Left ventricle myocardium inferior (tissue), 1 donor: ENCODE measurements at regions not wholly inside any gene's neighbourhood (a gene's known extent, or its start where the extent isn't known, plus 50 kb on each side); places are given as distances from the start of the nearest gene placed in this dataset.

Experiments used
- DNase-seq: peaks from one replicate; pipeline ENCODE4 v3.0.0-alpha.2; 2020
- H3K27ac ChIP-seq: fragments of 200-600 bp; replicated peaks from 2 replicates; pipeline ENCODE4 v1.8.0; 2021
- H3K27me3 ChIP-seq: fragments of 200-600 bp; 2 replicates; pipeline ENCODE4 v1.8.0; 2021; ENCODE audit warnings: low read depth
- H3K36me3 ChIP-seq: fragments of 200-600 bp; 2 replicates; pipeline ENCODE4 v1.8.0; 2021
- H3K4me1 ChIP-seq: fragments of 200-600 bp; 2 replicates; pipeline ENCODE4 v1.8.0; 2021
- H3K4me3 ChIP-seq: fragments of 200-600 bp; 2 replicates; pipeline ENCODE4 v1.8.0; 2021; ENCODE audit warnings: mild to moderate bottlenecking, moderate library complexity
- H3K9me3 ChIP-seq: fragments of 200-600 bp; replicated peaks from 2 replicates; pipeline ENCODE4 v1.8.0; 2021
- intact Hi-C: fragments of 100-400 bp; cut with micrococcal nuclease; formaldehyde crosslinking; loops from one replicate; pipeline ENCODE4 v1.11.0; 2022
- TF ChIP-seq, protein P1 (sequence below): fragments of 200-600 bp; IDR thresholded peaks from 2 replicates; pipeline ENCODE4 v1.8.0; 2021; ENCODE audit warnings: antibody characterized with exemption, mild to moderate bottlenecking, borderline replicate concordance
- donor health status: DM: no; HTN: yes; CAD: no; lungs with severe emphysema.

DNA sequence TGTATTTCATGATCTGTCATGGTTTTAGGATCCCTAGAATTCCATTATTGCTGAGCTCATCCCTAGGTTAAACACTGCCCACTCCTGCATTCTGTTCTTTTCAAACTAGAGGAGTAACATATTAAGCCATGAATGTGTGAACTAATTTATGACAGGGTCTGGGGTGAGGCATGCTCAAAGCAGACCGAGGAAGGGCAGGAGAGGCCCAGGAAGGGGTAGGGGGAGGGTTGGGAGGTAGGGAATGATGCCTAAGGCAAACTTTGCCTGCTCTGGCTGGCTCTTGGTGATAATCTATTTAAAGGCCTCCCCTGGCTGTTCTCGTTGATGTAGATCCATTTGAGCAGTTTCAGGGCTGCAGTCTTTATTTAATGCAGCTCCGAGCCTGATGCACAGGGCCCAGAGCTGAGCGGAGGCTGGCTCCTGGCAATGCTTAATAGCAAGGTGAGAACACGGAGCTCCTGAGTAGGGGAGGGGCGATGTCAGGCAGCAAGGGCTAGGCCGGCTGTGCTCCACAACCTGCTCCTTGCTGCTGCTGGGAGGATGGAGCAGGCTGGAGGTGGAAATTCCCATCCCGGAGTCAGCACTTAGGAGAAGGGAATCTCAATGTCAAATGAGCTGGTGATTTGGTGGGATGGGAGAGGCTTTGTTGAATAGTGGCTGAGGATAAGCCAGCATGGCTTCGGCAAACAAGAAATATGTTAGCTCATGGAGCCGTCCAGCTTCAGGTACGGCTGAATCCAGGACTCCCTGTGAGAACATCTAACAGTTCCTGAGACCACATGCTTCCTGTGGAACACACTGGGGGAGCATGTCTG, 73.2 kb upstream of the UNC5A start:
- no peak overlapping the region for H3K4me3 ChIP-seq
- no peak overlapping the region for H3K27ac ChIP-seq
- TF ChIP-seq, protein P1, sequence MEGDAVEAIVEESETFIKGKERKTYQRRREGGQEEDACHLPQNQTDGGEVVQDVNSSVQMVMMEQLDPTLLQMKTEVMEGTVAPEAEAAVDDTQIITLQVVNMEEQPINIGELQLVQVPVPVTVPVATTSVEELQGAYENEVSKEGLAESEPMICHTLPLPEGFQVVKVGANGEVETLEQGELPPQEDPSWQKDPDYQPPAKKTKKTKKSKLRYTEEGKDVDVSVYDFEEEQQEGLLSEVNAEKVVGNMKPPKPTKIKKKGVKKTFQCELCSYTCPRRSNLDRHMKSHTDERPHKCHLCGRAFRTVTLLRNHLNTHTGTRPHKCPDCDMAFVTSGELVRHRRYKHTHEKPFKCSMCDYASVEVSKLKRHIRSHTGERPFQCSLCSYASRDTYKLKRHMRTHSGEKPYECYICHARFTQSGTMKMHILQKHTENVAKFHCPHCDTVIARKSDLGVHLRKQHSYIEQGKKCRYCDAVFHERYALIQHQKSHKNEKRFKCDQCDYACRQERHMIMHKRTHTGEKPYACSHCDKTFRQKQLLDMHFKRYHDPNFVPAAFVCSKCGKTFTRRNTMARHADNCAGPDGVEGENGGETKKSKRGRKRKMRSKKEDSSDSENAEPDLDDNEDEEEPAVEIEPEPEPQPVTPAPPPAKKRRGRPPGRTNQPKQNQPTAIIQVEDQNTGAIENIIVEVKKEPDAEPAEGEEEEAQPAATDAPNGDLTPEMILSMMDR: no peak
- no peaks in the 10 kb centered on the region for H3K36me3 ChIP-seq
- no peak for DNase-seq
- H3K4me1 ChIP-seq: no peaks in the 10 kb centered on the region
- H3K27me3 ChIP-seq: peaks cover 98% of the 10 kb centered on the region
- H3K9me3 ChIP-seq: no peaks in the 10 kb centered on the region
- intact Hi-C loops: no loop called here

GRCh38 chr5:176737746-176738636, 72.4 kb upstream of the UNC5A start:
- TF ChIP-seq, protein P1: no peak
- Histone ChIP-seq H3K4me3 (no peak overlapping the region), H3K27me3 (peaks cover 98% of the 10 kb centered on the region), H3K4me1 (no peaks in the 10 kb centered on the region), H3K9me3 (no peaks in the 10 kb centered on the region), H3K27ac (no peak overlapping the region), H3K36me3 (no peaks in the 10 kb centered on the region)
- intact Hi-C loops: no loop called here
- no peak for DNase-seq

DNA sequence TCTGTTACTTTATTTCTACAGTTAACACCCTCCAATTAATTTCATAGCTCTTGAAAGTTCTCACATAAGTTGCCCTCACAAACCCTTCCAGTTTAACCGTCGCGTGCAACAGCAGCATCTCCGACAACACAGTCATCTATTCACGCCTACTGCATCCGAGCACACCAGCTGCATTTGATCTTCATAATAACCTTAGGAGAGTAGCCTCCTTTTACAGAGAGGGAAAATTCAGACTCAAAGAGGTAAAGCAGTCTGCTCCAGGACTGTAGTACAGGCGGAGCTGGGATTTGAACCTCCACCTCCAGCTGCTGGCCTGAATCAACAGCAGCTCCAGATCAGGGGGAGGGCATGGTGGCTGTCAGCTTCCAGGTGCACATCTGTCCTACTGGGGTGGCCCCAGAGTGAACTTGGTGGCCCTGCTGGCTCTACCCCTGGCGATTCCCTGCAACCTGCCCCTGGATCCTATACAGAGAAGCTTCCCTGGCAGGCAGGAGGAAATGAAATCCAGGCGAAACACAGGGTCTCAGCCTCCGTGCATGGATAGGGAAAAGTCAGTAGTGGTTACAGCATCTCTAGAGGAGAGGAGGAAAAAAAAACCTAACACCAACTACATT, 71.6 kb upstream of the UNC5A start:
- no peak overlapping the region for H3K4me3 ChIP-seq
- H3K27ac ChIP-seq: no peak overlapping the region
- no peaks in the 10 kb centered on the region for H3K9me3 ChIP-seq
- H3K27me3 ChIP-seq: peaks cover 98% of the 10 kb centered on the region
- TF ChIP-seq, protein P1: no peak
- no peaks in the 10 kb centered on the region for H3K36me3 ChIP-seq
- intact Hi-C loops: no loop called here
- no peak for DNase-seq
- H3K4me1 ChIP-seq: peaks cover 7% of the 10 kb centered on the region

DNA sequence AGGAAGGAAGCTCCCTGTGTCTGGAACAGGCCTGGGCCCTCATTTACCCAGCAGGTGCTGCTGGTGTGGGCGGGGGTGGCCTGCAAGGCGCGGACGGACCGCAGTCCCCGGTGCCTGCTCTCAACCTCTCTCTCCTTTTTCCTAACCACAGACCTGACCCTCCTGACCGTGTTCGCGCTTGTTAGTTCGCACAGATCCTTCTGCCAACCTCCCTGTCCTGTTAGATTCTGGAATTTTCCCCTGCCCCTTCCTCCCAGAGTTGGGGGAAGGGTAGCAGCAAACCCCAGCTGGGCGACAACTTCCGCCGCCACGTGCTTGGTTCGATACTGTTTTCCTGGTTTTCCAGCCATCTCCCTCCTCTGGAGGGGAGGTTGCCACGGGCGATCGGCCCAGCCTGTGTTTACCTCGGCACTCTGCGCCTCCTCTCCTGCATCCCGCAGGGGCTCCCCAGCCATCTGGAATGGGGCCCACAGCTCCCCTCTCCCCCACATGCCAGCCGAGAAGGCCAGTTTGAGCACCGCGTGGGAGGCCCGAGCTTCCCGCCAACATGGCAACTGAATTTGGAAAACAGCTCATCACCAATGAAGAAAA, 70.8 kb upstream of the UNC5A start:
- DNase-seq: no peak
- TF ChIP-seq, protein P1: no peak

GRCh38 chr5:176740131-176740701, 70.1 kb upstream of the UNC5A start:
- intact Hi-C loops: no loop called here
- Histone ChIP-seq H3K4me1 (peaks cover 12% of the 10 kb centered on the region), H3K27ac (no peak overlapping the region), H3K9me3 (no peaks in the 10 kb centered on the region), H3K4me3 (no peak overlapping the region), H3K27me3 (peaks cover 100% of the 10 kb centered on the region), H3K36me3 (no peaks in the 10 kb centered on the region)
- TF ChIP-seq, protein P1: no peak
- DNase-seq: no peak

More for the DNA sequence above, 70.8 kb upstream of the UNC5A start:
- peaks cover 100% of the 10 kb centered on the region for H3K27me3 ChIP-seq
- H3K4me1 ChIP-seq: peaks cover 12% of the 10 kb centered on the region
- no peaks in the 10 kb centered on the region for H3K9me3 ChIP-seq
- H3K4me3 ChIP-seq: no peak overlapping the region
- no peaks in the 10 kb centered on the region for H3K36me3 ChIP-seq
- intact Hi-C loops: no loop called here
- no peak overlapping the region for H3K27ac ChIP-seq
